ENCODE measurements at regions not wholly inside any gene's neighbourhood (a gene's known extent, or its start where the extent isn't known, plus 50 kb on each side); places are given as distances from the start of the nearest gene placed in this dataset.
A peak's percentile ranks its signal among the peaks of the same experiment; 100 is the strongest.
"Not testable (repeated sequence)": the region's sequence is repeated elsewhere in the genome, so short reads cannot be mapped to it uniquely, and the experiment has no call there.

DNA sequence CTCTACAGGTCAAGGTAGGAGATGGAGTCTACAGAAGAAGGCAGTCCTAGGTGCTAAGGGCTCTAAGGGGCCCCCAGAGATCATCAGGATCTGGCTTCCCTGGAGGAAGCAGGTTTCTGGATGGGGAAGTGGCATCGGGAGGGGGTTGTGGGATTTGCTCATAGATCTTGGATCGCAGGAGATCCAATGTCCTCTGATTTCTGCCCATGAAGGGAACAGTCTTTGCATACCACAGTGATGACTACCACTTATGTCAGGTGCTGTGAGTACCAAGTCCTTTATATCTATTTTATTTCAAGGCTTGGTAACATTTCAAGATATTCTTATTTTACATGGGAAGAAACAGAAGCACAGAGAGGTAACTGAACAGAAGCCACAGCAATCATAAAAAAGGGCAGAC lies 164.0 kb downstream of the RGS9 start:
- DNase-seq: no peak

DNA sequence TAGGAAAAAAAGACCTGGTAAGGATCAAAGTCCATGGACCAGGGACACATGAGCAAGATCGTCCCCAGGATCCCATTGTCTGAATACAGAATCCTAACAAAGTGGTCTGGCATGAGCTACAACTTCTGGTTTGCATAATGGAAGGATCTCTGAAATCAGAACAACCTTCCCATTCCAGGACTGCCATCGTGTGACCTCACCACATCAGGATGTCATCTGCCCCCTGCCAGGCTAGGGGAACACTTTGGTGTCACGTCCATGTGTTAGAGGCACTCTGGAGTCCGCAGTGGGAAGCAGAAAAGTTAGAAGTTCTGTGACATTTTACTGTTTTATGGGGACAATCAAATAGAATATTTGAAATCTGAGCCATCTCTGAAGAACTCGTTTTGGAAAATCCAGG lies 160.7 kb downstream of the RGS9 start:
- DNase-seq: no peak

DNA sequence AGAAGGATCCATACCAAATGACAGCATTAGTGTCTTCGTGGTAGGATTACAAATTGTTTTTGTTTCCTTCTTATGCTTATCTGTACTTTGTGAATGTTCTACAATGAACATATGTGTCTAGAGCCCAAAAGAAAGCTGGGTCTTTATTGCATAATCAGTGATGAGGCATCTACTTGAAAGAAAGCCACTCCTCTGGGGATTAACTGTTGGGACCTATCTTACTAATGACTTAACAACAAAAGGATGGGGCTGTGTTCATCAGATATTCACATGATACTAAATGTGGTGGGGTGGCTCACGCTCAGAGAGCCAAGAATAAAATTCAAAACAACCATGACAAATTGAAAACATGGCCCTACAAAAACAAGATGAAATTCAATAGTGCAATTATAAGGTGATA lies 160.2 kb downstream of the RGS9 start:
- no peak for DNase-seq

DNA sequence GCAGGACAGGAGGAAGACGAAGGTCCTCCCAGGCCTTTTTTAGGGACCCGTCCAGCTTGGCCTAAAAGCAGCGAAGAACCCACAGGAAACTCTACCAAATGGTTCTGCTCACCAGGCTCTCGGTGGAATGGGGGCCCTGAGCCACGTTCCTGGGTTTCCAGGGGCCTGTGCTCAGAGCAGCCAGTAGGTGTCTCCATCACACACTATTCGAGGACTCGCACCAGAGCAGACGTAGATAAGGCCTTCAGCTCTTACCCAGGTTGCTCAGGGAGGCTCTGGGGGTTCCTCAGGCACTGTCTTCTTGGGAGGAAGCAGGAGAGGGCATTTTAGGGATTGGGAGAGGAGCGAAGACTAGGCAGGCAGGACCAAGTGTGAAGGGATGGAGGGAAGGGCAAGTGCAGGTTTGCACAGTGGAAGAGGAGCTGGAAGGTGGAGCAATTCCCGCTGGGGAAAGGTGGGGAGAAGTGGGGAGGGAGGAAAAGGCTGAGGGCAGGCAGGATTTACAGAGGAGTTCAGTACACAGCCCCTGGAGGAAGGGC lies 157.1 kb downstream of the RGS9 start:
- DNase-seq: peak; percentile 57

DNA sequence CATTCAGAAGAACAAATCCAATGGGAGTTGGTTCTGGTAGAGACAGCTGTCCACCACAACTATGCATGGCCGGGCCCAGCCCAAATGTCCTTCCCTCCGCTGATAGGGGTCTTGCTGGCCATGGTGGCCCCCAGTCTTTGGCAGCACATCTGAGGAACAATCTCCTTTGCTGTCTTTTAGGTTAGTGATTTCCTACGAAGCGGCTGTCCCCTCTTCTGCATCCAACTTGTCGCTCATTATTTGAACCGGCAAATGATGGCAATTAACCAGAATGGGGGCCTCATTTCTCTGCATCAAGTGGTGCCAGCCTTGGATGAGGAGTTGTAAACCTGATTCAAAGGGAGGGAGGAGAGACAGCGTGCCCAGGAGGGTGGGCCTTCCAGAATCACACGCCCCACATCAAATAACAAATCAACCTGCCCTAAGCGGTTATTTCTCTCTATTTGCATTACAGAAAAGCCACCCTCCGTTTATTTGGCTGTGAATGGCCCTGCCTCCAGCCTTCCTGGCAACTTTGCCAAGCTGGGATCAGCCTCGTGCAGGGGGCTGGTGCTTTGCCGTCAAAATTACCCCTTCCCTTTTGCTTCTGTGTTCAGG lies 156.5 kb downstream of the RGS9 start:
- no peak for DNase-seq

DNA sequence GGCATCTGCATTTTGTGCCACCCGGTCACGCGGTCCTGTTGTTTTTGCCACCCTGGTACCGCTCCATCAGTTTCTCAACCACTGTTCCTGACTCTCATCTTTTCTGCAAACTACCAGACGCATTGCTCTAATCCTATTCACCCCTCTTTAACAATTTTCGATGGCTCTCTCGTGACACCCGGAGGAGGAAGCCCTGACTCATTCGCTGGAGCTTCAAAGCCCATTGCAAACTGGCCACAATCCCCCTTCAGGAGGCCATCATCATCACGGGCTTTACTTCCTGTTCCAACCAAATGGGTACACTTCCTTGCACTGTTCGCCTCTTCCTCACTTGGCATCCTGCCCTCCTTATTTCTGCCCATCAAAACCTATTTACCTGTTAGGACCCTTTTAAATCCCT lies 155.3 kb downstream of the RGS9 start:
- DNase-seq: no peak

DNA sequence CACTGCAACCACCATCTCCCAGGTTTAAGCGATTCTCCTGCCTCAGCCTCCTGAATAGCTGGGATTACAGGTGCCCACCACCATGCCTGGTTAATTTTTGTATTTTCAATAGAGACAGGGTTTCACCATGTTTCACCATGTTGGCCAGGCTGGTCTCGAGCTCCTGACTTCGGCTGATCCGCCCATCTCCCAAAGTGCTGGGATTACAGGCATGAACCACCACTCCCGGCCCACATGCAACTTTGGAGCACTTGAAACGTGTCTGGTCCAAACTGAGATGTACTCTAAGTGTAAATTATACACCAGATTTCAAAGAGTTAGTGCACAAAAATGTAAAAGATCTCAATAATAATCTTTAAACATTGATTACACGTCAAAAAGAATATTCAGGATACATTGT lies 154.1 kb downstream of the RGS9 start:
- DNase-seq: not testable (repeated sequence)

DNA sequence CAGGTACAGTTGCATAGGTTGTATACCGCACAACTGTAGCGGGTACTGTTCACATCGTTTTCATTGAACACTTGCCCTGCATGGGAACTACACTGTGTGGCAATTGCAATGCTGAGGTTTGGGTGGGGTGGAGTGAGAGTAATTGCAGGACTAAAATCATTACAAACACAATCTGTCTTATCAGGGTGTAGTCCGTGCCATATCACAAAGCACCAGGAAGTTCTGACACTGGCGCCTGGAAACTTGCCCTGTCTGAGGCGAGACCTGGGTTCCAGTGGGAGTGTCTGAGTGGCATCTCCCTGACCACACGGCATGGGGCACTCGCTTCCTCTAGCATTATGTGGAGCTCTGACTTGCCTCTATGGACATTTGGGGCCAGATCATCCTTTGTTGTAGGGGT lies 153.4 kb downstream of the RGS9 start:
- DNase-seq: no peak

DNA sequence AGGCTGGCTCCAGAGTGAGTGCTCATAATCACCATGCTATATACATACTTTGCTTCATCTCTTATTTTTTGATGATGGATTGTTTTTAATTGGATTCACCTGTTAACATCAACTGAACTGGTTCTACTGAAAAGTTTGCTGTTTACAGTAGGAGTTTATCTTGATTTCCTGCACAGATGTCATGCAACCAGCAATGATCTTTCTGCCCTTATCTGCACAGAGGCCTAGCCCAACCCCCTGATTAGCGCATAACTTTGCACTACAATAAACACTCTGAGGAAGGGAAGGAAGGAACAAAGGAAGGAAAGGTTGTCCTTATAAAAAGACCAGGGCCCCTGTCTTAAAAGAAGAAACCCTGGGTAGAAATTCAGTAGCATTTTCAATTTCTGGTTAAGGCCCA lies 152.9 kb downstream of the RGS9 start:
- DNase-seq: no peak

DNA sequence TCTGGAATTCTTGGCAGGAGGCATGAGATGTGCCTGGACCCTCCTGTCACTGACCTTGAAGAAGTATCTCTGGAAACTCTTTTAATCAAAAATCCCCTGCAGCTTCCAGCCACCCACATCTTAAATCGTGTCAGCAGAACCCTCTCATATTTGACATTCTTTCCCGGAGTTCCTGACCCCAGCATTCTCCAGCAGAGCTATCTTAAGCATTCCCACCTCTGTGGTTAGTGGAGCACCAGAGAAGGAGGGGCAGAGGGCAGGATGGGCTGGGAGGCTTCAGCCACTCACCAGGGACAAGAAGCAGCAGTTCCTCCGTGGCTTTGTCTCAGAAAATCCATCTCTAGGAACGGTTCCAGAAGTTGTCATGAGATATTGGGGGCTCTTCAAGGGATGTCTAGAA lies 149.9 kb downstream of the RGS9 start:
- no peak for DNase-seq

DNA sequence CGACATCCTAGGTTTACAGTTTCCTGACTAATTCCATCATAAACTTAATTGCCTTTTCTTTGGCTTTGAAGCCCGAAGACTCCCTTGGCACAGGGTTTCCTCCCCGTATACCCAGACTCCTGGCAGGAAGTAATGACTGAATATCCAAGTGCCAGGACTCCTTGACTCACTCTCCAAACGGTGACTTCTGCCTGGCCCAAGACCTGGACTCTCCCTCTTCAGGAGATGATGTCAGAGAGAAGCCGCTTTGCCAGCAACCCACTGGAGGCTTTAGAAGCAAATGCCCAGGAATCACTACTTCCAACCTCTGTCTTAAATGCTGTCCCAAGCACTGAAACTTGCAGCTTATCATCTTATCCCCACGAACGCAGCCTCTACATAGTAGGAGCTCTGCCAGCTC lies 146.5 kb downstream of the RGS9 start:
- no peak for DNase-seq

DNA sequence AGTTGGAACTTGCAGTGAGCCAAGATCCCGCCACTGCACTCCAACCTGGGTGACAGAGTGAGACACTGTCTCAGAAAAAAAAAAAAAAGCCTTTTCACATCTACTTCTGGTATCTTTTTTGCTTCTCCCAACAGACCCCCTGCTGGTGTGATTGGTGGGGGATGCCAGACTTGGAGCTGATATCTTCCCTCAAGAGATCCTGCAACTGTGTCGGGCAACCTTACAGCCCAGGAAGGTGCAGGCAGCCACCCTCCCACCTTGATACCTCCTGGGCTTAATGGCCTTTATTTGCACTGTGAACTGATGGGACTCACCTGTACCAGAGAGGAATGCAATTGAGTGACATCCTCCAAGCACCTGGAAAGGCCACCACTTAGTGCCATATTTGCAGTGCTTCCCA lies 142.3 kb downstream of the RGS9 start:
- no peak for DNase-seq

DNA sequence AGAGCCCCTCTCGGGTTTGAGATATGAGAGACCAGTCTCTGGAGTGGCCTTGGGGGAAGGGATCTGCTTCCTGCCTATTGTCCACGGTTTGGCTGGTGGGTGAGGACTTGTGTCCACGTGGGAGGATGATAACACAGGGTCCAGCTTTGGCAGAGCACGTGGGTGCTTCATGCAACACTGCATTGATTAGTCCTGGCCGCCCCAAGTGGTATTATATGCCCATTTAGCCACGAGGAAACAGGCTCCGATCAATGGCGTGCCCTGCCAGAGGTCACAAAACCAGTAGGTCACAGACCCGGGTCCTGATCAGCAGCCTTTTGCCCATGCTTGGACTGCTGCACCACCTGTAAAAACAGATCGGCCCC lies 141.6 kb downstream of the RGS9 start:
- DNase-seq: no peak

DNA sequence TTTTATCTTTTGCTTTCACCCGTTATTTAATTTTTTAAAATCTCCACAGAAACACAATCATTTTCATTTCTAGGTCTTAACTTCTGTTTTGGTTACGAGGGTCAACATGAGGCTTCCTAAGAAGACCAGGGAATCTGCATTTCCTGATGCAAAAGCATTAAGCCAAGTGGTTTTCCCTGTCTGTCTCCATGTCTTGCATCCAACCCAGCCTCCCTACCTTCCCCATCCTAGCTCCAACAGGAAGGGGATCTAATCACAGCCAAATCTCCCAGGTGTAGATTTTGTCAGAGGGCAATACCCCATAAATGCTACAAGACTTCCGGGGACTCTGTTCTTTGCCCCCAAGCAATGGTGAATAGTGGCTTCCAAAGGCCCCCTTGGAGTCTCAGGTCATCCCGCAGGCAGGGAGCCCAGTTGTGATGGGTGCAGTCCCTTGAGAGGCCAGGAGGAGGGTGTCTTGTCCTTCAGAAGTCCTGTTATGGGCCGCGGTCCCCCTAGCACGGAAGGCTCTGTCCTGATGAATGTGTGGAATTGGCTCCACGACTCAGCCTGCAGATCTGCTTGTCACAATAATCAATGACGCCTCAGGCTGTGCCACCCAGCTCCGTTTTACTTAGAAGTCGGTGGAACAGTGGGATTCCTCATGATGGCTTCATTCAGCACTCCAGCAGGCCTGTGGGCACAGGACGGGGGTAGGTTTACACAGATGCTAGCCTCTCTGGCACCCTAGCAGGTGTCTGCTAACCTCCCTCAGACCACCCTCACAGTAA lies 141.1 kb downstream of the RGS9 start:
- peak; percentile 19 for DNase-seq

DNA sequence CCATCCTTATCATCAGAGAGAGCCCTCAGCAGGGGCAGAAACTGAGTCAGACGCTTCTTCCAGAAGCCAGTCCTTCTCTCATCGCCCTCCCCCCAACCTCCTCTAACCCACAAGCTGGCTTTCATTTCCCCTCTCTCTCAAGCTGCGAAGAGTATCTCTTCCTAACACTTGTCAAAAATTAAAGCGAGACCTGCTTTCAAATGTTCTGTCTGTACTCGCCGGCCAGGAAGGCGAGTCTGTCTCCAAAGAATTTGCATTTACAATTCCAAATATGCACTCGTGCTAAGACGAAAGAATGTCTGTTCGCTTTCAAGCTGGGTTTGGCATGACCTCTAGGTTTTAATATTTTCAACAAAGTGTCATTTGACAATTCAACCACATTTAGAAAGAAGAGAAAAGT lies 140.4 kb downstream of the RGS9 start:
- DNase-seq: no peak
